Activated CD8-positive, alpha-beta T cell treated with anti-CD3 and anti-CD28 coated beads for 36 hours (primary cell): ENCODE measurements at regions not wholly inside any gene's neighbourhood (a gene's known extent, or its start where the extent isn't known, plus 50 kb on each side); places are given as distances from the start of the nearest gene placed in this dataset.

Experiments used
- ATAC-seq: fragments of 200-7000 bp; cut with Tn5 transposase; one replicate; pipeline ENCODE4 v1.10.0; 2021; ENCODE audit warnings: mild to moderate bottlenecking, moderate library complexity
- CTCF ChIA-PET: fragments of 350-600 bp; sonication (Branson Sonifier 250); formaldehyde crosslinking; loops from one replicate; lab custom pipeline; 2021; ENCODE audit warnings: antibody characterized with exemption; lab: Charles Lee
- POLR2A ChIA-PET: fragments of 350-600 bp; sonication (Branson Sonifier 250); formaldehyde crosslinking; loops from one replicate; lab custom pipeline; 2021; ENCODE audit warnings: antibody characterized with exemption; lab: Charles Lee
- DNase-seq: peaks from one replicate; pipeline ENCODE4 v3.0.0-alpha.2; 2020
- H3K27ac Mint-ChIP-seq: one replicate; pipeline ENCODE4 v1.8.0; 2021; ENCODE audit warnings: mild to moderate bottlenecking, mixed read lengths
- H3K27me3 Mint-ChIP-seq: one replicate; pipeline ENCODE4 v1.8.0; 2021; ENCODE audit warnings: mixed read lengths
- H3K36me3 Mint-ChIP-seq: one replicate; pipeline ENCODE4 v1.8.0; 2021; ENCODE audit warnings: low read depth, mixed read lengths
- H3K4me1 Mint-ChIP-seq: one replicate; pipeline ENCODE4 v1.8.0; 2021; ENCODE audit warnings: low read depth, mixed read lengths
- H3K4me3 Mint-ChIP-seq: one replicate; pipeline ENCODE4 v1.8.0; 2021; ENCODE audit warnings: mild to moderate bottlenecking, moderate library complexity, mixed read lengths
- H3K9me3 Mint-ChIP-seq: one replicate; pipeline ENCODE4 v1.8.0; 2021; ENCODE audit warnings: mixed read lengths
- intact Hi-C: fragments of 100-400 bp; cut with micrococcal nuclease; formaldehyde crosslinking; loops from one replicate; pipeline ENCODE4 v1.10.0; 2022
- TF ChIP-seq, protein P1 (sequence below): fragments of 200-600 bp; IDR thresholded peaks from one replicate; pipeline ENCODE4 v1.8.0; 2022; ENCODE audit warnings: antibody characterized with exemption, mild to moderate bottlenecking

- ChIA-PET CTCF (no interaction called here), POLR2A (no interaction called here)
- Mint-ChIP-seq H3K4me1 (no peaks in the 10 kb centered on the region), H3K27me3 (no peaks in the 10 kb centered on the region), H3K27ac (no peak overlapping the region), H3K9me3 (no peaks in the 10 kb centered on the region), H3K4me3 (no peak overlapping the region), H3K36me3 (no peaks in the 10 kb centered on the region)
- TF ChIP-seq, protein P1, sequence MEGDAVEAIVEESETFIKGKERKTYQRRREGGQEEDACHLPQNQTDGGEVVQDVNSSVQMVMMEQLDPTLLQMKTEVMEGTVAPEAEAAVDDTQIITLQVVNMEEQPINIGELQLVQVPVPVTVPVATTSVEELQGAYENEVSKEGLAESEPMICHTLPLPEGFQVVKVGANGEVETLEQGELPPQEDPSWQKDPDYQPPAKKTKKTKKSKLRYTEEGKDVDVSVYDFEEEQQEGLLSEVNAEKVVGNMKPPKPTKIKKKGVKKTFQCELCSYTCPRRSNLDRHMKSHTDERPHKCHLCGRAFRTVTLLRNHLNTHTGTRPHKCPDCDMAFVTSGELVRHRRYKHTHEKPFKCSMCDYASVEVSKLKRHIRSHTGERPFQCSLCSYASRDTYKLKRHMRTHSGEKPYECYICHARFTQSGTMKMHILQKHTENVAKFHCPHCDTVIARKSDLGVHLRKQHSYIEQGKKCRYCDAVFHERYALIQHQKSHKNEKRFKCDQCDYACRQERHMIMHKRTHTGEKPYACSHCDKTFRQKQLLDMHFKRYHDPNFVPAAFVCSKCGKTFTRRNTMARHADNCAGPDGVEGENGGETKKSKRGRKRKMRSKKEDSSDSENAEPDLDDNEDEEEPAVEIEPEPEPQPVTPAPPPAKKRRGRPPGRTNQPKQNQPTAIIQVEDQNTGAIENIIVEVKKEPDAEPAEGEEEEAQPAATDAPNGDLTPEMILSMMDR = no peak
- DNase-seq = no peak
- ATAC-seq = no peak
- intact Hi-C loops = no loop called here
Observed at GRCh38 chr13:43986421-43986981, 106.8 kb downstream of the LACC1 start.

DNA sequence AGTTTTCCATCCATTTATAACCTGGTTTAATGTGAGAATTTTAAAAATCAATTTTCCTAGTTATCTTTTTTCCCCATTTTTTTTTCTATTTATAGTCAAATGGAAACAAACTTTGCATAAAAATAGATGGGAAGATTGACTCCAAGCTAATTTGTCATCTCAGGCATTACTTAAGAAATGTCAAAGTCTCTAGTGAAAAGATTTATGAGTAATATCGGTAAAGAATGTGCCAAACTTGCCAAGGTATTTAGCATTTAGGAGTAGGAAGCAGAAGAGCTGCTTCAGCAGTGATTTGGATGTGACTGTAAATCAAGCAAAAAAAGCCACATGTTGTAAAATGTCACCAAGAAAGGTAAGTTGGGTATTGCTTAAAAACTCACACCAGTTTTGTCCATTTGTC is 108.6 kb downstream of the LACC1 start:
- H3K27ac Mint-ChIP-seq = no peak overlapping the region
- CTCF ChIA-PET = no interaction called here
- H3K36me3 Mint-ChIP-seq = no peaks in the 10 kb centered on the region
- H3K9me3 Mint-ChIP-seq = no peaks in the 10 kb centered on the region
- POLR2A ChIA-PET = no interaction called here
- no peaks in the 10 kb centered on the region for H3K4me1 Mint-ChIP-seq
- TF ChIP-seq, protein P1 = no peak
- H3K4me3 Mint-ChIP-seq = no peak overlapping the region
- intact Hi-C loops = no loop called here
- peaks cover 2% of the 10 kb centered on the region for H3K27me3 Mint-ChIP-seq
- DNase-seq (no peak), ATAC-seq (no peak)

GRCh38 chr13:43990021-43990420 is 110.3 kb downstream of the LACC1 start:
- TF ChIP-seq, protein P1 = no peak
- Mint-ChIP-seq H3K4me1 (no peaks in the 10 kb centered on the region), H3K27ac (no peak overlapping the region), H3K4me3 (no peak overlapping the region), H3K9me3 (peaks cover 8% of the 10 kb centered on the region), H3K36me3 (no peaks in the 10 kb centered on the region), H3K27me3 (peaks cover 5% of the 10 kb centered on the region)
- intact Hi-C loops = no loop called here
- no peak for DNase-seq
- ChIA-PET POLR2A (no interaction called here), CTCF (no interaction called here)
- no peak for ATAC-seq

DNA sequence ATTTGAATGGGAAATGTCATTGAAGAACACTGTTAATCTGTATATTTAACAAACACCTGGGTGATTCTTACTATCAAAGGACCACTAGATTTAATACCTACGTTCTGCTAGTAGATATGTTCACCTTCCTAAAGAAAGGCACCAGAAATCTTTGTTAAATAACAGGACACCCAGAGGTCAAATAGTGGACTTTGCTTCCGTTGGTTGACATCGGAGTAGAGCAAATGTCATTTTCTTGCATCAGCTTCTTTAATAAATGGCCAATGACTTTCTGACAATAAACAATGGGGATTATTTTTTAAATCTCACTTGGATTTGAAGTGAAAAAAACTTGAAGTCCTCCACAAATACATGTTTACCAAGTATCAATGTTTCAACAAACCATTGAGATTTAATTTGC is 111.1 kb downstream of the LACC1 start:
- no peak overlapping the region for H3K27ac Mint-ChIP-seq

GRCh38 chr13:43991773-43992201 is 112.1 kb downstream of the LACC1 start:
- H3K4me3 Mint-ChIP-seq = no peak overlapping the region
- no peak overlapping the region for H3K27ac Mint-ChIP-seq
- intact Hi-C loops = no loop called here
- no peaks in the 10 kb centered on the region for H3K4me1 Mint-ChIP-seq
- ATAC-seq (no peak), DNase-seq (no peak)
- no peaks in the 10 kb centered on the region for H3K36me3 Mint-ChIP-seq
- H3K9me3 Mint-ChIP-seq = peaks cover 16% of the 10 kb centered on the region
- CTCF ChIA-PET = no interaction called here
- peaks cover 5% of the 10 kb centered on the region for H3K27me3 Mint-ChIP-seq
- POLR2A ChIA-PET = no interaction called here
- TF ChIP-seq, protein P1 = no peak

More for the DNA sequence above, 111.1 kb downstream of the LACC1 start:
- no peaks in the 10 kb centered on the region for H3K4me1 Mint-ChIP-seq
- TF ChIP-seq, protein P1 = no peak
- H3K9me3 Mint-ChIP-seq = peaks cover 16% of the 10 kb centered on the region
- H3K4me3 Mint-ChIP-seq = no peak overlapping the region
- CTCF ChIA-PET = no interaction called here
- H3K36me3 Mint-ChIP-seq = no peaks in the 10 kb centered on the region
- no peak for DNase-seq
- no peak for ATAC-seq
- H3K27me3 Mint-ChIP-seq = peaks cover 5% of the 10 kb centered on the region
- intact Hi-C loops = no loop called here
- POLR2A ChIA-PET = no interaction called here
